ENCODE measurements at regions not wholly inside any gene's neighbourhood (a gene's known extent, or its start where the extent isn't known, plus 50 kb on each side); places are given as distances from the start of the nearest gene placed in this dataset.

GRCh38 chr6:51342393-51342792, 523.7 kb downstream of the TFAP2B start:
- no peaks in the 10 kb centered on the region for H3K4me1 ChIP-seq (ENCODE audit: control insufficient read depth in 2 of 2, insufficient read depth in 2 of 2, low read length in 2 of 2)
- H3K36me3 Mint-ChIP-seq = no peaks in the 10 kb centered on the region
- no peaks in the 10 kb centered on the region for H3K9me3 ChIP-seq (ENCODE audit: control insufficient read depth in 2 of 3, low read length in 3 of 3)
- H3K27me3 Mint-ChIP-seq = no peaks in the 10 kb centered on the region
- no peak overlapping the region for H3K27ac ChIP-seq (ENCODE audit: low read depth, low read length)
- intact Hi-C loops (cut with micrococcal nuclease) = no loop called here
- no peak overlapping the region for H3K4me3 Mint-ChIP-seq
- H3K4me3 ChIP-seq (ENCODE audit: low read length) = no peak overlapping the region
- DNase-seq (no peak), ATAC-seq (no peak)
- H3K27me3 ChIP-seq (ENCODE audit: control insufficient read depth in 2 of 2, insufficient read depth in 2 of 2, low read length in 2 of 2) = no peaks in the 10 kb centered on the region
- ChIA-PET POLR2A (no interaction called here), CTCF (no interaction called here)
- peaks cover 0 to 20% (median 6%) of the 10 kb centered on the region in 11 donors for H3K9me3 Mint-ChIP-seq
- H3K4me1 Mint-ChIP-seq = no peaks in the 10 kb centered on the region
- H3K27ac Mint-ChIP-seq = no peak overlapping the region
- no peaks in the 10 kb centered on the region for H3K36me3 ChIP-seq (ENCODE audit: control insufficient read depth in 2 of 3, insufficient read depth in 3 of 3, low read length in 3 of 3)

GRCh38 chr6:51349857-51350256, 531.2 kb downstream of the TFAP2B start:
- POLR2A ChIA-PET = no interaction called here
- no peak for ATAC-seq
- no peaks in the 10 kb centered on the region for H3K27me3 ChIP-seq (ENCODE audit: control insufficient read depth in 2 of 2, insufficient read depth in 2 of 2, low read length in 2 of 2)
- H3K4me1 Mint-ChIP-seq = no peaks in the 10 kb centered on the region
- H3K4me1 ChIP-seq (ENCODE audit: control insufficient read depth in 2 of 2, insufficient read depth in 2 of 2, low read length in 2 of 2) = no peaks in the 10 kb centered on the region
- no peak for DNase-seq
- peaks cover 0 to 29% (median 9%) of the 10 kb centered on the region in 11 donors for H3K9me3 Mint-ChIP-seq
- peaks cover 0 to 6% (median 0%) of the 10 kb centered on the region in 3 experiments for H3K9me3 ChIP-seq (ENCODE audit: control insufficient read depth in 2 of 3, low read length in 3 of 3)
- H3K27ac Mint-ChIP-seq = no peak overlapping the region
- CTCF ChIA-PET = no interaction called here
- H3K27ac ChIP-seq (ENCODE audit: low read depth, low read length) = no peak overlapping the region
- no peaks in the 10 kb centered on the region for H3K27me3 Mint-ChIP-seq
- intact Hi-C loops (cut with micrococcal nuclease) = loop anchor here in 1 of 2 donors (1.0 kb wide), 1 partner anchor 534 kb away; no protein-coding TSS in a partner anchor
- H3K4me3 ChIP-seq (ENCODE audit: low read length) = no peak overlapping the region
- peaks cover 0 to 3% (median 0%) of the 10 kb centered on the region in 5 donors for H3K36me3 Mint-ChIP-seq
- no peak overlapping the region for H3K4me3 Mint-ChIP-seq
- no peaks in the 10 kb centered on the region for H3K36me3 ChIP-seq (ENCODE audit: control insufficient read depth in 2 of 3, insufficient read depth in 3 of 3, low read length in 3 of 3)

- Histone ChIP-seq H3K27me3 (ENCODE audit: control insufficient read depth in 2 of 2, insufficient read depth in 2 of 2, low read length in 2 of 2) (no peaks in the 10 kb centered on the region), H3K4me1 (ENCODE audit: control insufficient read depth in 2 of 2, insufficient read depth in 2 of 2, low read length in 2 of 2) (no peaks in the 10 kb centered on the region), H3K4me3 (ENCODE audit: low read length) (no peak overlapping the region), H3K9me3 (ENCODE audit: control insufficient read depth in 2 of 3, low read length in 3 of 3) (peaks cover 0 to 6% (median 0%) of the 10 kb centered on the region in 3 experiments), H3K27ac (ENCODE audit: low read depth, low read length) (no peak overlapping the region), H3K36me3 (ENCODE audit: control insufficient read depth in 2 of 3, insufficient read depth in 3 of 3, low read length in 3 of 3) (no peaks in the 10 kb centered on the region)
- ATAC-seq = no peak
- ChIA-PET CTCF (no interaction called here), POLR2A (no interaction called here)
- Mint-ChIP-seq H3K27ac (no peak overlapping the region), H3K4me1 (no peaks in the 10 kb centered on the region), H3K27me3 (no peaks in the 10 kb centered on the region), H3K4me3 (no peak overlapping the region), H3K36me3 (peaks cover 0 to 3% (median 0%) of the 10 kb centered on the region in 5 donors), H3K9me3 (peaks cover 0 to 24% (median 9%) of the 10 kb centered on the region in 11 donors)
- DNase-seq = no peak
- intact Hi-C loops (cut with micrococcal nuclease) = loop anchor here in 1 of 2 donors (1.0 kb wide), 1 partner anchor 534 kb away; no protein-coding TSS in a partner anchor
Measured at GRCh38 chr6:51350308-51350904, 531.7 kb downstream of the TFAP2B start.

- no peak for DNase-seq
- Histone ChIP-seq H3K4me3 (ENCODE audit: low read length) (no peak overlapping the region), H3K27me3 (ENCODE audit: control insufficient read depth in 2 of 2, insufficient read depth in 2 of 2, low read length in 2 of 2) (no peaks in the 10 kb centered on the region), H3K36me3 (ENCODE audit: control insufficient read depth in 2 of 3, insufficient read depth in 3 of 3, low read length in 3 of 3) (no peaks in the 10 kb centered on the region), H3K4me1 (ENCODE audit: control insufficient read depth in 2 of 2, insufficient read depth in 2 of 2, low read length in 2 of 2) (no peaks in the 10 kb centered on the region), H3K27ac (ENCODE audit: low read depth, low read length) (no peak overlapping the region), H3K9me3 (ENCODE audit: control insufficient read depth in 2 of 3, low read length in 3 of 3) (peaks cover 0 to 6% (median 0%) of the 10 kb centered on the region in 3 experiments)
- intact Hi-C loops (cut with micrococcal nuclease) = no loop called here
- Mint-ChIP-seq H3K27ac (no peak overlapping the region), H3K4me3 (no peak overlapping the region), H3K36me3 (peaks cover 0 to 3% (median 0%) of the 10 kb centered on the region in 5 donors), H3K4me1 (no peaks in the 10 kb centered on the region), H3K9me3 (peaks cover 0 to 11% (median 4%) of the 10 kb centered on the region in 11 donors), H3K27me3 (no peaks in the 10 kb centered on the region)
- ChIA-PET CTCF (no interaction called here), POLR2A (no interaction called here)
- no peak for ATAC-seq
Measured at GRCh38 chr6:51352506-51353029, 533.9 kb downstream of the TFAP2B start.

- DNase-seq (no peak), ATAC-seq (no peak)
- ChIA-PET POLR2A (no interaction called here), CTCF (no interaction called here)
- H3K9me3 Mint-ChIP-seq = peaks cover 0 to 11% (median 0%) of the 10 kb centered on the region in 11 donors
- H3K4me1 Mint-ChIP-seq = no peaks in the 10 kb centered on the region
- H3K27ac Mint-ChIP-seq = no peak overlapping the region
- intact Hi-C loops (cut with micrococcal nuclease) = no loop called here
- no peaks in the 10 kb centered on the region for H3K27me3 ChIP-seq (ENCODE audit: control insufficient read depth in 2 of 2, insufficient read depth in 2 of 2, low read length in 2 of 2)
- H3K9me3 ChIP-seq (ENCODE audit: control insufficient read depth in 2 of 3, low read length in 3 of 3) = no peaks in the 10 kb centered on the region
- no peak overlapping the region for H3K4me3 Mint-ChIP-seq
- no peak overlapping the region for H3K27ac ChIP-seq (ENCODE audit: low read depth, low read length)
- H3K4me3 ChIP-seq (ENCODE audit: low read length) = no peak overlapping the region
- no peaks in the 10 kb centered on the region for H3K36me3 ChIP-seq (ENCODE audit: control insufficient read depth in 2 of 3, insufficient read depth in 3 of 3, low read length in 3 of 3)
- no peaks in the 10 kb centered on the region for H3K36me3 Mint-ChIP-seq
- H3K27me3 Mint-ChIP-seq = no peaks in the 10 kb centered on the region
- no peaks in the 10 kb centered on the region for H3K4me1 ChIP-seq (ENCODE audit: control insufficient read depth in 2 of 2, insufficient read depth in 2 of 2, low read length in 2 of 2)
Measured at GRCh38 chr6:51360287-51360686, 541.6 kb downstream of the TFAP2B start.

- no peak for ATAC-seq
Measured at GRCh38 chr6:51365566-51365965, 546.9 kb downstream of the TFAP2B start.

GRCh38 chr6:51369485-51369884, 550.8 kb downstream of the TFAP2B start:
- H3K27me3 ChIP-seq (ENCODE audit: control insufficient read depth in 2 of 2, insufficient read depth in 2 of 2, low read length in 2 of 2) = no peaks in the 10 kb centered on the region

More at GRCh38 chr6:51365566-51365965, 546.9 kb downstream of the TFAP2B start:
- Mint-ChIP-seq H3K27ac (no peak overlapping the region), H3K9me3 (peaks cover 0 to 10% (median 1%) of the 10 kb centered on the region in 11 donors), H3K4me3 (no peak overlapping the region), H3K36me3 (no peaks in the 10 kb centered on the region), H3K4me1 (no peaks in the 10 kb centered on the region), H3K27me3 (no peaks in the 10 kb centered on the region)
- Histone ChIP-seq H3K36me3 (ENCODE audit: control insufficient read depth in 2 of 3, insufficient read depth in 3 of 3, low read length in 3 of 3) (no peaks in the 10 kb centered on the region), H3K27ac (ENCODE audit: low read depth, low read length) (no peak overlapping the region), H3K27me3 (ENCODE audit: control insufficient read depth in 2 of 2, insufficient read depth in 2 of 2, low read length in 2 of 2) (no peaks in the 10 kb centered on the region), H3K9me3 (ENCODE audit: control insufficient read depth in 2 of 3, low read length in 3 of 3) (no peaks in the 10 kb centered on the region), H3K4me3 (ENCODE audit: low read length) (no peak overlapping the region), H3K4me1 (ENCODE audit: control insufficient read depth in 2 of 2, insufficient read depth in 2 of 2, low read length in 2 of 2) (no peaks in the 10 kb centered on the region)
- no peak for DNase-seq
- ChIA-PET POLR2A (no interaction called here), CTCF (no interaction called here)
- intact Hi-C loops (cut with micrococcal nuclease) = no loop called here

More at GRCh38 chr6:51369485-51369884, 550.8 kb downstream of the TFAP2B start:
- H3K36me3 ChIP-seq (ENCODE audit: control insufficient read depth in 2 of 3, insufficient read depth in 3 of 3, low read length in 3 of 3) = no peaks in the 10 kb centered on the region
- Mint-ChIP-seq H3K36me3 (no peaks in the 10 kb centered on the region), H3K4me3 (no peak overlapping the region), H3K27ac (no peak overlapping the region), H3K9me3 (peaks cover 0 to 9% (median 0%) of the 10 kb centered on the region in 11 donors), H3K4me1 (peaks cover 0 to 1% (median 0%) of the 10 kb centered on the region in 7 donors), H3K27me3 (no peaks in the 10 kb centered on the region)
- H3K27ac ChIP-seq (ENCODE audit: low read depth, low read length) = no peak overlapping the region
- ATAC-seq (no peak), DNase-seq (no peak)
- no peak overlapping the region for H3K4me3 ChIP-seq (ENCODE audit: low read length)
- POLR2A ChIA-PET = no interaction called here
- intact Hi-C loops (cut with micrococcal nuclease) = no loop called here
- H3K9me3 ChIP-seq (ENCODE audit: control insufficient read depth in 2 of 3, low read length in 3 of 3) = no peaks in the 10 kb centered on the region
- CTCF ChIA-PET = no interaction called here
- H3K4me1 ChIP-seq (ENCODE audit: control insufficient read depth in 2 of 2, insufficient read depth in 2 of 2, low read length in 2 of 2) = no peaks in the 10 kb centered on the region

All from naive thymus-derived CD4-positive, alpha-beta T cell (primary cell).